ENCODE measurements at regions not wholly inside any gene's neighbourhood (a gene's known extent, or its start where the extent isn't known, plus 50 kb on each side); places are given as distances from the start of the nearest gene placed in this dataset.

- no peak for DNase-seq (ENCODE audit: extremely low read depth, low read depth, low spot score)
Measured at GRCh38 chr2:23073671-23074070, 311.3 kb upstream of the KLHL29 start.

GRCh38 chr2:23077596-23077995, 307.4 kb upstream of the KLHL29 start:
- DNase-seq (ENCODE audit: extremely low read depth, low read depth, low spot score): no peak

- DNase-seq (ENCODE audit: extremely low read depth, low read depth, low spot score): no peak
Measured at GRCh38 chr2:23078784-23079434, 306.1 kb upstream of the KLHL29 start.

- DNase-seq (ENCODE audit: extremely low read depth, low read depth, low spot score): no peak
Measured at GRCh38 chr2:23083966-23084365, 301.0 kb upstream of the KLHL29 start.

GRCh38 chr2:23091019-23091418, 294.0 kb upstream of the KLHL29 start:
- no peak for DNase-seq (ENCODE audit: extremely low read depth, low read depth, low spot score)

- no peak for DNase-seq (ENCODE audit: extremely low read depth, low read depth, low spot score)
Measured at GRCh38 chr2:23091900-23092299, 293.1 kb upstream of the KLHL29 start.

- no peak for DNase-seq (ENCODE audit: extremely low read depth, low read depth, low spot score)
Measured at GRCh38 chr2:23092831-23093230, 292.1 kb upstream of the KLHL29 start.

- no peak for DNase-seq (ENCODE audit: extremely low read depth, low read depth, low spot score)
Measured at GRCh38 chr2:23093513-23093912, 291.5 kb upstream of the KLHL29 start.

GRCh38 chr2:23096906-23097602, 287.9 kb upstream of the KLHL29 start:
- DNase-seq (ENCODE audit: extremely low read depth, low read depth, low spot score): no peak

- no peak for DNase-seq (ENCODE audit: extremely low read depth, low read depth, low spot score)
Measured at GRCh38 chr2:23100406-23100805, 284.6 kb upstream of the KLHL29 start.

GRCh38 chr2:23106242-23106785, 278.7 kb upstream of the KLHL29 start:
- no peak for DNase-seq (ENCODE audit: extremely low read depth, low read depth, low spot score)

- no peak for DNase-seq (ENCODE audit: extremely low read depth, low read depth, low spot score)
Measured at GRCh38 chr2:23107327-23107941, 277.5 kb upstream of the KLHL29 start.

GRCh38 chr2:23111263-23111662, 273.7 kb upstream of the KLHL29 start:
- DNase-seq (ENCODE audit: extremely low read depth, low read depth, low spot score): no peak

- no peak for DNase-seq (ENCODE audit: extremely low read depth, low read depth, low spot score)
Measured at GRCh38 chr2:23112517-23112916, 272.5 kb upstream of the KLHL29 start.

GRCh38 chr2:23114299-23114698, 270.7 kb upstream of the KLHL29 start:
- DNase-seq (ENCODE audit: extremely low read depth, low read depth, low spot score): no peak

GRCh38 chr2:23118313-23118712, 266.7 kb upstream of the KLHL29 start:
- DNase-seq (ENCODE audit: extremely low read depth, low read depth, low spot score): no peak

GRCh38 chr2:23118894-23119293, 266.1 kb upstream of the KLHL29 start:
- DNase-seq (ENCODE audit: extremely low read depth, low read depth, low spot score): no peak

- no peak for DNase-seq (ENCODE audit: extremely low read depth, low read depth, low spot score)
Measured at GRCh38 chr2:23120161-23120560, 264.8 kb upstream of the KLHL29 start.

- no peak for DNase-seq (ENCODE audit: extremely low read depth, low read depth, low spot score)
Measured at GRCh38 chr2:23121968-23122648, 262.9 kb upstream of the KLHL29 start.

- no peak for DNase-seq (ENCODE audit: extremely low read depth, low read depth, low spot score)
Measured at GRCh38 chr2:23122681-23123215, 262.2 kb upstream of the KLHL29 start.

- DNase-seq (ENCODE audit: extremely low read depth, low read depth, low spot score): no peak
Measured at GRCh38 chr2:23123686-23124085, 261.3 kb upstream of the KLHL29 start.

Measured in glomerular endothelial cell (primary cell).